ENCODE measurements at regions not wholly inside any gene's neighbourhood (a gene's known extent, or its start where the extent isn't known, plus 50 kb on each side); places are given as distances from the start of the nearest gene placed in this dataset.

DNA sequence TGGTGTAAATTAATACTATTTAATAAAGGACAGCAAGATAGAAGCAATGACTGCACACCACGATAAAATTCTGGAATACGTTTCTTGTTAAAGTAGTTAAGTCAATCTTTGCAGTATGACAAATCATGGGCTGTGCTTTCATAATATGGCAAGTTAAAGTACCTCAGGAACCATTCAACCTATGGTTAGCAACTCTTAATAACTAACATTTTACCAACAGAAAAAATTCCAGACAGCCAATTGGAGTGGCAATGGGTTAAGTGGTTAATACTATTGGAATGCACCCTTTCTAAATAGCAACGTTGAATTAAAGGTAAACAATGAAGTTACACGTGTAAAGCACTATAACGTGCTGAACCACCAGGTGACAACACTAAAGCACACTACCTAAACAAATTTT lies 72.4 kb upstream of the ZCCHC13 start:
- ChIA-PET CTCF (no interaction called here), POLR2A (ENCODE audit: unreplicated experiment) (no interaction called here)
- Histone ChIP-seq H3K4me2 (ENCODE audit: low read depth, low read length) (no peak overlapping the region), H3K9ac (ENCODE audit: low read depth, low read length) (no peak overlapping the region), H2AFZ (replicated peaks; ENCODE audit: low read length, poor library complexity) (no peak overlapping the region), H3K23ac (ENCODE audit: low read depth, low read length) (no peak overlapping the region), H3K56ac (ENCODE audit: extremely low read depth, insufficient read depth, low read length) (no peak overlapping the region), H2AK5ac (ENCODE audit: low read depth, low read length) (no peak overlapping the region), H3K4ac (ENCODE audit: low read depth, low read length) (no peak overlapping the region), H3K4me3 (ENCODE audit: insufficient read depth, low read depth, low read length) (no peak overlapping the region), H3K9me1 (ENCODE audit: insufficient read depth, low read length) (no peaks in the 10 kb centered on the region), H4K91ac (ENCODE audit: insufficient read depth, low read depth, low read length) (no peak overlapping the region), H4K5ac (ENCODE audit: low read depth, low read length) (no peak overlapping the region), H3K4me1 (ENCODE audit: control insufficient read depth, insufficient read depth, low read length) (no peaks in the 10 kb centered on the region), H4K20me1 (ENCODE audit: insufficient read depth, low read length) (no peaks in the 10 kb centered on the region), H3K18ac (ENCODE audit: low read depth, low read length) (no peak overlapping the region), H2BK20ac (ENCODE audit: low read depth, low read length) (no peak overlapping the region), H3K27me3 (ENCODE audit: control insufficient read depth, insufficient read depth, low read length) (no peaks in the 10 kb centered on the region), H2BK15ac (ENCODE audit: low read depth, low read length) (no peak overlapping the region), H3K9me3 (ENCODE audit: control insufficient read depth, insufficient read depth, low read length) (no peaks in the 10 kb centered on the region), H3K79me1 (ENCODE audit: low read depth in 1 of 2, low read length in 2 of 2) (0 out of 4 replicates have a peak, but pooled peaks cover 0 to 7% of the 10 kb centered on the region in 2 experiments), H3K27ac (ENCODE audit: insufficient read depth, low read length) (no peak overlapping the region), H2BK120ac (ENCODE audit: low read depth, low read length) (no peak overlapping the region), H4K8ac (ENCODE audit: low read depth in 2 of 2, low read length in 2 of 2) (no peak overlapping the region), H3K36me3 (ENCODE audit: control insufficient read depth, insufficient read depth, low read length) (peaks cover 5% of the 10 kb centered on the region; the same call in 1 of the 2 replicates), H2BK5ac (ENCODE audit: low read depth, low read length, poor library complexity, severe bottlenecking) (no peak overlapping the region), H3K14ac (replicated peaks; ENCODE audit: low read depth, low read length) (no peak overlapping the region), H2AK9ac (replicated peaks; ENCODE audit: low read depth, low read length, poor library complexity) (no peak overlapping the region)
- in situ Hi-C loops (cut with MboI; ENCODE audit: low sequenced_read_pairs) (no loop called here), intact Hi-C loops (cut with micrococcal nuclease) (no loop called here), dilution Hi-C loops (cut with HindIII; ENCODE audit: low sequenced_read_pairs, unreplicated experiment) (no loop called here)
- TSS peak; percentile 0 for BruUV-seq (replicated peaks)
- TF ChIP-seq MXI1 (IDR thresholded peaks at IDR 0.05; ENCODE audit: borderline replicate concordance, low read depth, low read length) = no peak
- TF ChIP-seq RCOR1 (IDR thresholded peaks at IDR 0.05; ENCODE audit: insufficient replicate concordance, low read length) = no peak
- TF ChIP-seq FOS (IDR thresholded peaks at IDR 0.05; ENCODE audit: low read depth, low read length) = no peak
- TF ChIP-seq, protein P1, sequence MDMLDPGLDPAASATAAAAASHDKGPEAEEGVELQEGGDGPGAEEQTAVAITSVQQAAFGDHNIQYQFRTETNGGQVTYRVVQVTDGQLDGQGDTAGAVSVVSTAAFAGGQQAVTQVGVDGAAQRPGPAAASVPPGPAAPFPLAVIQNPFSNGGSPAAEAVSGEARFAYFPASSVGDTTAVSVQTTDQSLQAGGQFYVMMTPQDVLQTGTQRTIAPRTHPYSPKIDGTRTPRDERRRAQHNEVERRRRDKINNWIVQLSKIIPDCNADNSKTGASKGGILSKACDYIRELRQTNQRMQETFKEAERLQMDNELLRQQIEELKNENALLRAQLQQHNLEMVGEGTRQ (IDR thresholded peaks at IDR 0.05; ENCODE audit: low read depth, low read length) = no peak
- TF ChIP-seq ELK1 (IDR thresholded peaks at IDR 0.05; ENCODE audit: borderline replicate concordance, low read depth, low read length) = no peak
- TF ChIP-seq SMC3 (IDR thresholded peaks at IDR 0.05; ENCODE audit: low read depth, low read length) = no peak
- no peak for TF ChIP-seq CHD1 (IDR thresholded peaks at IDR 0.05; ENCODE audit: low read depth, low read length)
- TF ChIP-seq POLR2A (IDR thresholded peaks at IDR 0.05; ENCODE audit: low read depth, low read length) = no peak
- no peak for TF ChIP-seq MAZ (IDR thresholded peaks at IDR 0.05; ENCODE audit: borderline replicate concordance, low read depth, low read length)
- TF ChIP-seq MAFK (IDR thresholded peaks at IDR 0.05; ENCODE audit: low read depth, low read length) = no peak
- no peak for TF ChIP-seq CEBPB (IDR thresholded peaks at IDR 0.05; ENCODE audit: low read depth, low read length)
- no peak for TF ChIP-seq BHLHE40 (IDR thresholded peaks at IDR 0.05; ENCODE audit: low read depth, low read length)
- no peak for TF ChIP-seq RFX5 (IDR thresholded peaks at IDR 0.05; ENCODE audit: low read depth, low read length)
- TF ChIP-seq, protein P2, sequence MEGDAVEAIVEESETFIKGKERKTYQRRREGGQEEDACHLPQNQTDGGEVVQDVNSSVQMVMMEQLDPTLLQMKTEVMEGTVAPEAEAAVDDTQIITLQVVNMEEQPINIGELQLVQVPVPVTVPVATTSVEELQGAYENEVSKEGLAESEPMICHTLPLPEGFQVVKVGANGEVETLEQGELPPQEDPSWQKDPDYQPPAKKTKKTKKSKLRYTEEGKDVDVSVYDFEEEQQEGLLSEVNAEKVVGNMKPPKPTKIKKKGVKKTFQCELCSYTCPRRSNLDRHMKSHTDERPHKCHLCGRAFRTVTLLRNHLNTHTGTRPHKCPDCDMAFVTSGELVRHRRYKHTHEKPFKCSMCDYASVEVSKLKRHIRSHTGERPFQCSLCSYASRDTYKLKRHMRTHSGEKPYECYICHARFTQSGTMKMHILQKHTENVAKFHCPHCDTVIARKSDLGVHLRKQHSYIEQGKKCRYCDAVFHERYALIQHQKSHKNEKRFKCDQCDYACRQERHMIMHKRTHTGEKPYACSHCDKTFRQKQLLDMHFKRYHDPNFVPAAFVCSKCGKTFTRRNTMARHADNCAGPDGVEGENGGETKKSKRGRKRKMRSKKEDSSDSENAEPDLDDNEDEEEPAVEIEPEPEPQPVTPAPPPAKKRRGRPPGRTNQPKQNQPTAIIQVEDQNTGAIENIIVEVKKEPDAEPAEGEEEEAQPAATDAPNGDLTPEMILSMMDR (conservative IDR thresholded peaks at IDR 0.05; ENCODE audit: low read depth, low read length) = no peak
- no peak for TF ChIP-seq NFE2L2 (IDR thresholded peaks at IDR 0.05; ENCODE audit: low read depth, low read length)
- TF ChIP-seq RAD21 (IDR thresholded peaks at IDR 0.05; ENCODE audit: low read length) = no peak
- WGBS, 2 experiments (ENCODE audit: extremely low coverage in 2 of 2, insufficient read length in 1 of 2) = no CpG with 5 or more reads among the region's 5 CpGs
- DNase-seq (no peak), ATAC-seq (ENCODE audit: low read depth) (no peak; the same call in 1 of the 2 replicates)

Data from IMR-90 (cell line).